ENCODE measurements at regions not wholly inside any gene's neighbourhood (a gene's known extent, or its start where the extent isn't known, plus 50 kb on each side); places are given as distances from the start of the nearest gene placed in this dataset.
A peak's percentile ranks its signal among the peaks of the same experiment; 100 is the strongest.
"Not testable (repeated sequence)": the region's sequence is repeated elsewhere in the genome, so short reads cannot be mapped to it uniquely, and the experiment has no call there.

GRCh38 chr2:3036432-3037125, 341.0 kb downstream of the EIPR1 start:
- no peak for DNase-seq (ENCODE audit: low read depth, low spot score)

DNA sequence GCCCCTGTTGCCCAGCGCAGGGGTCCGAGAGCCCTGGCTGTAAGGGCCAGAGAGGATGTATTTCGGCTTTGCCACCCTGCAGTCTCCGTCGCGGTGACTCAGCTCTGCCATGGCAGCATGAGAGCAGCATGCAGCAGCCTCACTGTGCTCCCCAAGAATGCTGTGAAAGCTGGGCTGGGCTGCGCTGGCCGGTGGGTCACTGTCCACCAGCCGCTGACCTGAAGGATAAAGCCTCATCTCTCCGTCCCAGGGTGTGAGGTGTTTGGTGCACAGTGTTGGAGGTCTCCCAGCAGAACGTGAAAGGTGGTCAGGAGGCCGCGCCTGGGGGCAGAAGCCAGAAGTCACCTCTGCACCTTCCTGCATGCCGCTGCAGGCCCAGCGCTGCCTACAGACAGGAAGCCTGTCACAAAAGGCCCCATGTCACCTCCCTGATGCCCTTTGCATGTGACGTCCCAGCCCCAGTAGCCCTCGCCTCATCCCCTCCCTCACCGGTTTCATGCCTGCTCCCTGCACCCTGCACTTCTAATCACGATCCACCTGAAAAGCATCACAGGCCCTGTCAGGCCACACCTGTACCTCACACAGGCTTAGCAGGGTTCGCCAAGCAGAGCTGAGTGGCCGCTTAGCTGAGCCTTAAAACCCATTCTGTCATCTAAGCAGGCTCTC, 342.1 kb downstream of the EIPR1 start:
- no peak for DNase-seq (ENCODE audit: low read depth, low spot score)

- no peak for DNase-seq (ENCODE audit: low read depth, low spot score)
Observed at GRCh38 chr2:3034856-3035255, 342.8 kb downstream of the EIPR1 start.

- DNase-seq (ENCODE audit: low read depth, low spot score) = no peak
Observed at GRCh38 chr2:3034396-3034795, 343.2 kb downstream of the EIPR1 start.

- no peak for DNase-seq (ENCODE audit: low read depth, low spot score)
Observed at GRCh38 chr2:3033315-3033714, 344.3 kb downstream of the EIPR1 start.

DNA sequence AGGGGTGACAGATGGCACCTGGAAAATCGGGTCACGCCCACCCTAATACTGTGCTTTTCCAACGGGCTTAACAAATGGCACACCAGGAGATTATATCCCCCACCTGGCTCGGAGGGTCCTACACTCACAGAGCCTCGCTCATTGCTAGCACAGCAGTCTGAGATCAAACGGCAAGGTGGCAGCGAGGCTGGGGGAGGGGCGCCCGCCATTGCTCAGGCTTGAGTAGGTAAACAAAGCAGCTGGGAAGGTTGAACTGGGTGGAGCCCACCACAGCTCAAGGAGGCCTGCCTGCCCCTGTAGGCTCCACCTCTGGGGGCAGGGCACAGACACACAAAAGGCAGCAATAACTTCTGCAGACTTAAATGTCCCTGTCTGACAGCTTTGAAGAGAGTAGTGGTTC, 346.8 kb downstream of the EIPR1 start:
- DNase-seq (ENCODE audit: low read depth, low spot score) = not testable (repeated sequence)

- DNase-seq (ENCODE audit: low read depth, low spot score) = no peak
Observed at GRCh38 chr2:3025984-3026383, 351.6 kb downstream of the EIPR1 start.

DNA sequence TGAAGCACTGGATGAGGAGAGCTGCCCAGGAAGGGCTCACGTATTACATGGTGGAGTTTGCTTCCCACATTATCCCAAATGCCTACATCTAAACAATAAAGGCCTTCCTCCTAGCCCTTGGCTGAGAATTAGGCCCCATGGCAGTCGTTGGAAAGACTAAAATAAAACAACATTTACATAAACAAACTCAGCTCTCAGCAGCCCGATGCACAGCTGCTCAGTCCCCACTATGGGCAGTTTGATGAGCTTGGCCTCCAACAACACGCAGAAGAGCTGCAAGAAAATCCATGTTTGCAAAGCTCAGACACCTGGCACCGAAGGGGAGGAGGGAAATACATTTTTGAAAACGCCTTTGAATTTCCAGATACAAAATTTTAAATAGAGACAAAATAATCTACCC, 352.4 kb downstream of the EIPR1 start:
- DNase-seq (ENCODE audit: low read depth, low spot score) = no peak

DNA sequence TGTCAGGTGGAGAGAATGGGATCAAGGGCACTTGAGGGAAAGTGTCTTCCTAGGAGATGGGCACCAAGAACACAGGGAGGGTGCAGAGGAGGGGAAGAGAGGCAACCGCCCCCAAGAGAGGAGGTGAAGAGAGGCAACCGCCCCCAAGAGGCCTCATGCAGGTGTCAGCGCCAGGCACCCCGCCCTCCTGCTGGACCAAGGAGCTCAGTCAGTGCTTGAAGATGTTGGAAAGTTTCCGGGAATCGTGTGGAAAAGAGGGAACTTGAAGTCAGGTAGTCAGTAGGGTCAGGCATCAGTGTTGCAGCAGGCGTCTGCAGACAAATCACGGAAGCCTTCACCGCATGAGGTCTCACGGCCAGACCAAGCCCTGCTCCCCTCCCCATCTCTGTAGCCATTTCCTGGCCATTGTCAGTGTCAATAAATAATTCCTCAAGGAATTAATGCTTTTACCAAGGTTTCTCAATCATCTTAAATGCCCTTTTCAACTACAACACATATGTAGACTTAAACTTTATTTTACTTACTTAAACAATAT, 353.1 kb downstream of the EIPR1 start:
- DNase-seq (ENCODE audit: low read depth, low spot score) = no peak

DNA sequence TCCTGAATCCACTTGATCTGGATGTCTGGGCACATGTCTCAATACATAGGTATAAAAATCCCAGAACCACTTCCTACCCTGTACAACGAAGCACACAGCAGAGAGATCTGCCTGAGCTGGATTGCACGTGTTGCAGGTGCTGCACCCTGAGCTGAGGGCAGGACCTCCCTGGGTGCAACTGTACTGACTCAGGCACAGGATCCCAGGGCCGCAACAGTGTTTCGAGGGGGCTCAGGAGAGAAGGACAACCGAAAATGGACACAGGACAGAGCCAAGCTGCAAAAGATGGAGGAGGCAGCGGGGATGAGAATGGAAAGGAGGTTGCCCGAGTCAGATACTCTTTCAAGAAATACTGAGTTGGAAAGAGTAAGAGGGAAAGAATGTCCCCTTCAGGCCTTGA, 354.1 kb downstream of the EIPR1 start:
- no peak for DNase-seq (ENCODE audit: low read depth, low spot score)

DNA sequence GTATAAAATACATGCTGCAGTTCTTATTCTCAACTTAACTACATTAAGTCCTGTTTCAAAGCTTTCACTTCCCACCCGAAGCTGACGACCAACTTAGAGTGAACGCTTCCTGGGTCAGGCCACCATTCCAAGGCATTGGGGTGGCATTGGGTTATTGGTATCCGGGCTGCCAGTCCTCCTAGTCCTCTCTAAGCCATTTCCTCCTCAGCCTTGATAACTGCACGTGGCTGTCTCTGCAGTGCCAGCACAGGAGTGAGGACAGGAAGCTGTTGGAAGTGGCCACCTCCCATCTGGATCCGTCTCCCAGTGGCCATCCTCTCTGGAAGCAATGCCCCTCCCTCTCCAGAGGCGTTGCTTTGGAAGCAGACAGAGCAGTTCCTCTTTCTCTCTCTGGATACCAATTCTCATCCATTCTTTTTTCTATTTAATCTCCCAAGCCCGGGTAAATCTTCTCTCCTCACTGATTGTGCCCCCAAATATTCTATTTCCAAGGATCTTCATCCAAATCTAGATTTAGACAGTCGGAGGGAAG, 354.7 kb downstream of the EIPR1 start:
- no peak for DNase-seq (ENCODE audit: low read depth, low spot score)

DNA sequence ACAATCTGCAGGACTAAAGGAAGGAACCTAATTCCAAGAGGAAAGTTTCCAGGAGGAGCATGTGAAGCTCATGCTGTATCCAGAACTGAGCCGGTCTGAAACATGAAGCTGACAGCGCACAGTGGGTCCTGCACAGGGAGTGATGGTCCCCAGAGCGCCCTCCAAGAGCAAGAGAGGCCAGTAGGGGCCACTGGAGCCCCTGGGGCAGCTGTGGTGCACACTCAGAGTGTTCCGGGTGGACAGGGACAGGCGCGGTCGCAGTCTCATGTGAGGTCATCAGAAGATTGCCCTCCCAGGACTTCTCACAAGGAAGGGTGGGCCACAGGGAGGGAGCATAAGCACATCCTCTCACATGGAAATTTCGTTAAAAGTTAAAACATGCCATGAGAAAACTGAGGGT, 355.9 kb downstream of the EIPR1 start:
- DNase-seq (ENCODE audit: low read depth, low spot score) = no peak

- DNase-seq (ENCODE audit: low read depth, low spot score) = no peak
Observed at GRCh38 chr2:3010001-3010400, 367.6 kb downstream of the EIPR1 start.

- DNase-seq (ENCODE audit: low read depth, low spot score) = no peak
Observed at GRCh38 chr2:3009483-3009882, 368.1 kb downstream of the EIPR1 start.

DNA sequence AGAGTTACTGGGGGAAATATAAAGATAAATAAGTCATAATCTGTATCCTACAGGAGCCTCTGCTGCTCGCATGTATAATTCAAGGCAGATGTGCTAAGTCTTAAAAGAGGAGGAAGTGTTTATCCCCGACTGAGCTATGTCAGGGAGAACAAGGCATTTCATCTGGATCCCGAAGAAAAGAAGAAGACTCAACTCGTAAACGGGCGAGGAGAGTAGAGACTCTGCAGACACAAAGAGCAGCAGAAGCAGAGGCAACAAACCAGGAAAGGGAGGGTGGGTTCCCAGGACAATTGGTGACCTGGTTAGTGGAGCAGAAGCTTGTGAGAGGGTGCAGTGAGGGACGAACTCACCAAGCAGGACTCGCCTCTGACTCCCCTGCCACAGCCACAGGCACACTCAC, 368.6 kb downstream of the EIPR1 start:
- no peak for DNase-seq (ENCODE audit: low read depth, low spot score)

GRCh38 chr2:3008561-3008960, 369.1 kb downstream of the EIPR1 start:
- no peak for DNase-seq (ENCODE audit: low read depth, low spot score)

DNA sequence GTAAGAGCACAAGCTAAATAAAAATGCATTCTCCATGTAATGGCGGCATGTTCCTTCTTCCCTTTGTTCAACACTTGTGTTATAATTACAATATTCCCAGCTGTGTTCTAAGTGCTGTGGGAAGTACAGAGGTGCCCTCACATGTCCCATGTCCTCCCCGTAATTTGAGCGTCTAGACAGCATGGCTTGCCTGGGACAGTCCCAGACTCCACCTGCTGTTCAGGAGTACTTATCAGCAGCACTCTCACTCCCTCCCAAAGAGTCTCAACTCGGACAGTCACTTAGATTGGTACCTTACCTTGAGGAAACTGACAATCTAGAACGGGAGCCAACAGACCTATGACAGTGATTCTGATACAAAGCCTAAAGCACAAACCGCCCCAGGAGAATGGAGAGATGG, 370.5 kb downstream of the EIPR1 start:
- no peak for DNase-seq (ENCODE audit: low read depth, low spot score)

GRCh38 chr2:3005859-3006501, 371.6 kb downstream of the EIPR1 start:
- no peak for DNase-seq (ENCODE audit: low read depth, low spot score)

DNA sequence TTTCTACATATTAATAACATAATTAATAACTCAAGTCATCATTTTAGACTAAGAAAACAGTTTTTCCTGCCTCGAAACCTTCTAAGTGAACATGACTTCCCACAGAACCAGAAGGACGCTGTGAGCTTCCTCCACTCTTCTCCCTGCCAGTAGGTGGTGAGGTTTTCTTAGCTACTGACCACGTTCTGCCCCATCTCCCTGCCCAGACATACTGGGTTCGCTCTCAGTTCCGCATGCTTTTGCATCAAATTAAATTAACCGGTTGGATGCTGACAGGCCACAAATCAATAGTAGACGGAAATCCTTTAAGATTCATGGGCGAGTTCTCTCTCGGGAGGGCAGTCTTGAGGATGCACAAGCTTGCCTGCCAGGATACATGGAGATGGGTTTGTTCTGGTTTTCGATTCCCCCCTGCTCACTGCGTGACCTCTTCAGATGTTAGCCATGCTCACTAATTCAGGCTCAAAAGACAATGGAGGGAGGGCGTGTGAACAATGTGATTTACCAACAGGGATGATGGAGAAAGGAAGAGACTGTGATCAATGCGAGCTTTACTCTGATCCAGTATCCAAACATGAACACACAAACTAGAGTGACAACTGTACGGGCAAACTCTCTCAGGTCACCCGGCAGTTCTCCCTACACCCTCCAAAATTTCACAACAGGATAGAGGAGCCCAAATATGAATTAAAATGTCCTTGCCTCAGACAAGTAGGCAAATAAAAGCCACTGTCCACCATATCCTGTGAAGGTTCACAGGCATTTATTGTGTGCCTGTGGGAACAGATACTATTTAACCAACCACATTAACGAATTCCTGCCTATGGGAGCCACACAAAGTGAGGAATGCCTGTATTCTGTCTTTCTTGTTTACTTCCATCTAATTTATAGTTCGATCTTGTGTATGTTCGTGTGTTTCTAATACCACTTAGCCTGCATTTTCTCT, 375.7 kb downstream of the EIPR1 start:
- DNase-seq (ENCODE audit: low read depth, low spot score) = peak; percentile 6

- DNase-seq (ENCODE audit: low read depth, low spot score) = no peak
Observed at GRCh38 chr2:3000968-3001367, 376.6 kb downstream of the EIPR1 start.

DNA sequence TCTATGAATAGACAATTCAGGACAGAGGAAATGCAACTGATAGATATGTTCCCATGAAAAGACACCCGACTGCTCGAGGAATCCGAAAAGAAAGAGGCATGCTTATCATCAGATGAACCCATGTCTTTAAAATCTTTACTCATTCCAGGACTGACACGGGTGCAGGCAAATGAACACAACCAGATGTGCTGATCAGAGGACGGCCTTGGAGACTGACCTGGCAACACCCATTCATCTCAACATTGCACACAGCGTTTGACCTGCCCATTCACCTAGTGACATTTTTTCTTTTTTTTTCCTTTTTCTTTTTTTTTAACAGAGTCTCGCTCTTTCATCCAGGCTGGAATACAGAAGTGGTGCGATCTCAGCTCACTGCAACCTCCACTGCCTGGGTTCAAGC, 377.5 kb downstream of the EIPR1 start:
- DNase-seq (ENCODE audit: low read depth, low spot score) = no peak

All from astrocyte of the hippocampus (primary cell).